Astrocyte (in vitro differentiated cells and primary cell): ENCODE measurements at regions not wholly inside any gene's neighbourhood (a gene's known extent, or its start where the extent isn't known, plus 50 kb on each side); places are given as distances from the start of the nearest gene placed in this dataset.

Experiments used
- DNase-seq: peaks from one replicate; pipeline ENCODE4 v3.0.0-alpha.2; 2010; ENCODE audit warnings: low read depth
- FAIRE-seq: peaks from 2 replicates; lab custom pipeline; 2011; peaks lifted over from hg19 to GRCh38; lab: Jason Lieb, UNC
- H2AFZ ChIP-seq: 2 replicates; pipeline ENCODE4 v1.6.0; 2012; ENCODE audit warnings: low read depth, low read length, inconsistent platforms
- H3K27ac ChIP-seq: 2 replicates; pipeline ENCODE4 v1.5.1; 2011; ENCODE audit warnings: low read depth, low read length, inconsistent platforms
- H3K27me3 ChIP-seq: 2 replicates; pipeline ENCODE4 v1.6.0; 2011; ENCODE audit warnings: low read length, inconsistent platforms; ENCODE audit not compliant: insufficient read depth
- H3K36me3 ChIP-seq: 2 replicates; pipeline ENCODE4 v1.5.1; 2011; ENCODE audit warnings: low read length, inconsistent platforms; ENCODE audit not compliant: insufficient read depth
- H3K4me1 ChIP-seq: 2 replicates; pipeline ENCODE4 v1.5.1; 2011; ENCODE audit warnings: low read length, inconsistent platforms; ENCODE audit not compliant: insufficient read depth
- H3K4me2 ChIP-seq: 2 replicates; pipeline ENCODE4 v1.6.0; 2012; ENCODE audit warnings: low read length, inconsistent platforms
- H3K4me3 ChIP-seq: 2 replicates; pipeline ENCODE4 v1.5.1; 2011; ENCODE audit warnings: low read depth, mild to moderate bottlenecking, low read length, inconsistent platforms; ENCODE audit not compliant: insufficient read depth
- H3K79me2 ChIP-seq: 2 replicates; pipeline ENCODE4 v1.6.0; 2012; ENCODE audit warnings: mild to moderate bottlenecking, low read length, inconsistent platforms; ENCODE audit not compliant: insufficient read depth
- H3K9ac ChIP-seq: 2 replicates; pipeline ENCODE4 v1.6.0; 2012; ENCODE audit warnings: mild to moderate bottlenecking, low read length, inconsistent platforms
- H3K9me3 ChIP-seq: 2 replicates; pipeline ENCODE4 v1.5.1; 2012; ENCODE audit warnings: low read depth, mild to moderate bottlenecking, low read length, inconsistent platforms; ENCODE audit not compliant: insufficient read depth
- H4K20me1 ChIP-seq: 2 replicates; pipeline ENCODE4 v1.6.0; 2012; ENCODE audit warnings: low read length, inconsistent platforms; ENCODE audit not compliant: insufficient read depth
- H3K27ac Mint-ChIP-seq: one replicate; pipeline ENCODE4 v1.8.0; 2021; ENCODE audit warnings: mild to moderate bottlenecking, mixed read lengths; ENCODE audit not compliant: unreplicated experiment
- H3K27me3 Mint-ChIP-seq: one replicate; pipeline ENCODE4 v1.8.0; 2021; ENCODE audit warnings: low read depth, mixed read lengths; ENCODE audit not compliant: unreplicated experiment
- H3K36me3 Mint-ChIP-seq: one replicate; pipeline ENCODE4 v1.8.0; 2021; ENCODE audit warnings: low read depth, mixed read lengths; ENCODE audit not compliant: unreplicated experiment
- H3K4me1 Mint-ChIP-seq: one replicate; pipeline ENCODE4 v1.8.0; 2021; ENCODE audit warnings: low read depth, mixed read lengths; ENCODE audit not compliant: unreplicated experiment
- H3K4me3 Mint-ChIP-seq: one replicate; pipeline ENCODE4 v1.8.0; 2021; ENCODE audit warnings: mild to moderate bottlenecking, moderate library complexity, mixed read lengths; ENCODE audit not compliant: unreplicated experiment
- H3K9me3 Mint-ChIP-seq: one replicate; pipeline ENCODE4 v1.8.0; 2021; ENCODE audit warnings: mild to moderate bottlenecking, mixed read lengths; ENCODE audit not compliant: unreplicated experiment
- CTCF ChIP-seq: IDR thresholded peaks from 2 replicates; pipeline ENCODE4 v1.5.1; 2011; ENCODE audit warnings: low read depth, mild to moderate bottlenecking, inconsistent platforms, low read length, moderate library complexity; ENCODE audit not compliant: insufficient read depth
- EZH2 ChIP-seq: IDR thresholded peaks from 2 replicates; pipeline ENCODE4 v1.6.1; 2012; ENCODE audit warnings: mild to moderate bottlenecking, low read length, inconsistent platforms; ENCODE audit not compliant: insufficient read depth

GRCh38 chr3:18757476-18757875 lies 332.3 kb upstream of the SATB1 start:
- no peaks in the 10 kb centered on the region for H3K9me3 Mint-ChIP-seq
- no peak overlapping the region for H2AFZ ChIP-seq
- H3K36me3 ChIP-seq = no peaks in the 10 kb centered on the region
- H3K4me1 ChIP-seq = no peaks in the 10 kb centered on the region
- H3K9ac ChIP-seq = no peak overlapping the region
- no peak overlapping the region for H3K4me3 ChIP-seq
- no peak overlapping the region for H3K4me3 Mint-ChIP-seq
- no peak overlapping the region for H3K27ac ChIP-seq
- H3K27ac Mint-ChIP-seq = no peak overlapping the region
- H3K27me3 ChIP-seq = no peaks in the 10 kb centered on the region
- H4K20me1 ChIP-seq = no peaks in the 10 kb centered on the region
- TF ChIP-seq CTCF (no peak), EZH2 (no peak)
- FAIRE-seq (no peak), DNase-seq (no peak)
- no peaks in the 10 kb centered on the region for H3K4me1 Mint-ChIP-seq
- H3K79me2 ChIP-seq = no peaks in the 10 kb centered on the region
- H3K9me3 ChIP-seq = no peaks in the 10 kb centered on the region
- H3K36me3 Mint-ChIP-seq = no peaks in the 10 kb centered on the region
- H3K4me2 ChIP-seq = no peak overlapping the region
- no peaks in the 10 kb centered on the region for H3K27me3 Mint-ChIP-seq

GRCh38 chr3:18752273-18752934 lies 327.3 kb upstream of the SATB1 start:
- Histone ChIP-seq H3K9ac (no peak overlapping the region), H4K20me1 (no peaks in the 10 kb centered on the region), H3K4me2 (no peak overlapping the region), H3K79me2 (no peaks in the 10 kb centered on the region), H3K9me3 (no peaks in the 10 kb centered on the region), H3K27ac (no peak overlapping the region), H3K4me3 (no peak overlapping the region), H2AFZ (no peak overlapping the region), H3K4me1 (no peaks in the 10 kb centered on the region), H3K27me3 (no peaks in the 10 kb centered on the region), H3K36me3 (no peaks in the 10 kb centered on the region)
- TF ChIP-seq CTCF (no peak), EZH2 (no peak)
- FAIRE-seq (no peak), DNase-seq (no peak)
- Mint-ChIP-seq H3K4me3 (no peak overlapping the region), H3K27ac (no peak overlapping the region), H3K36me3 (no peaks in the 10 kb centered on the region), H3K27me3 (no peaks in the 10 kb centered on the region), H3K9me3 (no peaks in the 10 kb centered on the region), H3K4me1 (no peaks in the 10 kb centered on the region)

- Histone ChIP-seq H3K9me3 (no peaks in the 10 kb centered on the region), H3K27ac (no peak overlapping the region), H2AFZ (no peak overlapping the region), H3K27me3 (no peaks in the 10 kb centered on the region), H3K9ac (no peak overlapping the region), H3K79me2 (no peaks in the 10 kb centered on the region), H3K4me3 (no peak overlapping the region), H3K4me2 (no peak overlapping the region), H4K20me1 (no peaks in the 10 kb centered on the region), H3K4me1 (no peaks in the 10 kb centered on the region), H3K36me3 (no peaks in the 10 kb centered on the region)
- TF ChIP-seq CTCF (no peak), EZH2 (no peak)
- Mint-ChIP-seq H3K9me3 (no peaks in the 10 kb centered on the region), H3K4me3 (no peak overlapping the region), H3K36me3 (no peaks in the 10 kb centered on the region), H3K4me1 (no peaks in the 10 kb centered on the region), H3K27ac (no peak overlapping the region), H3K27me3 (no peaks in the 10 kb centered on the region)
- DNase-seq (no peak), FAIRE-seq (no peak)
Measured at GRCh38 chr3:18751514-18751913, 326.4 kb upstream of the SATB1 start.
